GM12874 (cell line): ENCODE measurements at regions not wholly inside any gene's neighbourhood (a gene's known extent, or its start where the extent isn't known, plus 50 kb on each side); places are given as distances from the start of the nearest gene placed in this dataset.

Source experiments
- CTCF ChIP-seq: IDR thresholded peaks from 2 replicates; pipeline ENCODE4 v1.5.1; 2011; ENCODE audit warnings: low read depth, mild to moderate bottlenecking, control low read depth, low read length, moderate library complexity; ENCODE audit not compliant: insufficient read depth

- TF ChIP-seq CTCF: no peak
Measured at GRCh38 chr2:173680574-173680973, 284.6 kb downstream of the SP3 start.

GRCh38 chr2:173681881-173682650 is 283.1 kb downstream of the SP3 start:
- TF ChIP-seq CTCF: no peak

GRCh38 chr2:173684896-173685459 is 280.2 kb downstream of the SP3 start:
- TF ChIP-seq CTCF: no peak

GRCh38 chr2:173690349-173690748 is 274.8 kb downstream of the SP3 start:
- no peak for TF ChIP-seq CTCF

GRCh38 chr2:173692068-173692467 is 273.1 kb downstream of the SP3 start:
- TF ChIP-seq CTCF: no peak

- TF ChIP-seq CTCF: no peak
Measured at GRCh38 chr2:173693044-173693589, 272.1 kb downstream of the SP3 start.

GRCh38 chr2:173696274-173696673 is 268.9 kb downstream of the SP3 start:
- TF ChIP-seq CTCF: no peak
